T-helper 2 cell (primary cell): ENCODE measurements at regions not wholly inside any gene's neighbourhood (a gene's known extent, or its start where the extent isn't known, plus 50 kb on each side); places are given as distances from the start of the nearest gene placed in this dataset.

Source experiments
- DNase-seq, 5 experiments: peaks; one replicate each; pipeline versions ENCODE4 v3.0.0 to v3.0.0-alpha.2; 2012 to 2022

DNA sequence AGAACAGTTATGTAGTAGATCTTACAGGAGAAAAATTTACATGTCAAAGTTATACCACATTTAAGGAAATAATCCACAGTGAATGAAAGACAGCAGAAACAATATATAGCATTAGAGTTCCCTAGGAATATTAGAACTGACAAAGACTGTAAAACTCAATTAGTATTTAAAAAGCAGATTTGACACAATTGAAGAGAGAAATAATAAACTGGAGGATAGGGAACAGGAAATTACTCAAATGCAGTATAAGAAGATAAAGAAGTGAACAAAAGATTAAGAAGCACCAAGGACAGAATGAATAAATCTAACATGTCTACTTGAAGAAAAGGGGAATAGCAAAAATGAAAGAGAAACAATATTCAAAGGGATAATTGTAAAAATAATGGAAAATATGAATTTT is 132.6 kb upstream of the CHRNA7 start:
- no peak for DNase-seq

DNA sequence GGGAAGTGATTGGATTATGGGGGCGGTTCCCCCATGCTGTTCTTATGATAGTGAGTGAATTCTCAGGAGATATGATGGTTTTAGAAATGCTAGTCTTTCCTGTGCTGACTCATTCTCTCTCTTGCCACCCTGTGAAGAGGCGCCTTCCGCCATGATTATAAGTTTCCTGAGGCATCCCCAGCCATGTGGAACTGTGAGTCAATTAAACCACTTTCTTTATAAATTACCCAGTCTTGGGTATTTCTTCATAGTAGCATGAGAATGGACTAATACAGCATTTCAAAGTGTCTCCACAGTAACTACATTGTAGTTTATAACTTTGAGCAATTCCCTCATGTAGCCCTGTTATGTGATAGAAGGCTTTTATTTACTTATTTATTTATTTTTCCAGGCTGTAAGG is 128.8 kb upstream of the CHRNA7 start:
- DNase-seq, result no peak

DNA sequence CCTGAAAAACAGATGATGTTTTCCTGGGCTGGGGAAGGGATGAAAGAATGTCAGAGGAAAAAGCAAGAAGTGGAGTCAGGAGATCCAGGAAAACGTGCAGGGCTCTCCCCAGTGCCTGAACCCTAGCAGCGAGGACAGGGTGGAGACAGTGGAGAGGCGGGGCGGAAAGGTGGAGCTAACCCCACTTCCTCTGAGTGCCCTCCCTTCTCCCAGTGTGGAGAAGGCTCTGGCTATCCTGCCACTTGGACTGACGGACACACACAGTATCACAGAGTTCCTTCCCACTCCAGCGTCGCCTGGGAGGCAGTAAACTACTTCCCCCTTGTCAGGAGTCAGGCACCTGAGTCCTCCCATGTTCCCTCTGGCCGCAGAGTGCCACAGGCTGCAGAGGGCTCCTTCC is 125.3 kb upstream of the CHRNA7 start:
- DNase-seq, result no peak

- DNase-seq, result no peak
These were observed 104.8 kb upstream of the CHRNA7 start for GRCh38 chr15:31925541-31925940.

DNA sequence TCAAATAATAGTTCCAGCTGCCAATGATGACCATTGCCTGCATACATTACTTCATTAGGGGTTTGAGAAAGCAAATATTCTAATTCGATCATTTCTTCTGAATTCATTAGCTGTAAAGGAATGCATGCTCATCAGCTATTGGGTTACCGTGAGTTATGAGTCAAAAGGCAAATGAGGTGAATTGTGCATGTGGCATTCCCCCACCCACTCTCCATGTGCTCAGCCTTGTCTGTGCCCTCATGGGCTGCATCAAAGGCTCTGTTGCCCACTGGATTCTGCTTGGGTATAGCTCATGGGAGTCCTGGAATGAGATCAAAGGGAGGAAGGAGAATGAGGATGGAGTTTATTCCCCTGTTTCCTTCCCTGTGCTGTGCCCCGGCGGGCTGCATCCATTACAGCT is 99.3 kb upstream of the CHRNA7 start:
- DNase-seq, result peak in 1 of 5 experiments; percentile 10

- no peak for DNase-seq
These were observed 97.7 kb upstream of the CHRNA7 start for GRCh38 chr15:31932576-31932975.

DNA sequence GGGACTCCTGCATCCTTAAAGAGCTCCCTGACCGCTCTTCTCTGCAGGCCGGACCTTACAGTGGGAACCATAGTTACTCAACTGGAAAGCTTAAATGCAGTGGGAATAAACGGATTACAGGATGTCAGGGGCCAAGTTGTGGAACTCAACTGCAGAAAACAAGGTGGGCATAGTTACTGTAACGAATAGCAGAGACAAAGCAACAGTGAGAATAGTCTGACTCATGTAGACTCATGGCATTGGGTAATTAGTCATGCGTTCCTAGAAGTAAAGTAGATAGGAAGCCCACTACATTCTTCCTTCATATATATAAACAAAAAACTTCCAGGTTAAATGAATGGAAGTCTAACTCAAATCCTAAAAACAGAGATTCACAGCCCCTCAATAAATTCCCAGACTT is 95.5 kb upstream of the CHRNA7 start:
- no peak for DNase-seq

DNA sequence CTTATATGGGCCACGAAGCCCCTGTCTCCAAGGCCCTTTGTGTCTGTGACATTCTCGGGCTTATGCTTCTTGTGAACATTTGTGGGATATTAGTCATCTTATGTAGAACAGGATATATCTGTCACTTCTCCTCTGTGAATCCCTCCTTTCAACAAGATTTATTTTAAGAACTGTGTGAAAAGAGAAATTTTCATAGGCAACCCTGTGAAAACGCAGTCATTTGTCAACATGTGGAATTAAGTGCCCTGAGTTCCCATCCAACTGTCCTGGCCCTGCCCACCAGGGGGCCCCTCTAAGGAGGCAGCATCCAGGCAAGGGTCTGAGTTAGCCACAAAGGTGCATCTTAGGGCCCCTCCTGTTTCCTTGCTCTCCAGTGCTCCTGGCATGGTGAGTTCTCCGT is 76.8 kb upstream of the CHRNA7 start:
- DNase-seq, result no peak

DNA sequence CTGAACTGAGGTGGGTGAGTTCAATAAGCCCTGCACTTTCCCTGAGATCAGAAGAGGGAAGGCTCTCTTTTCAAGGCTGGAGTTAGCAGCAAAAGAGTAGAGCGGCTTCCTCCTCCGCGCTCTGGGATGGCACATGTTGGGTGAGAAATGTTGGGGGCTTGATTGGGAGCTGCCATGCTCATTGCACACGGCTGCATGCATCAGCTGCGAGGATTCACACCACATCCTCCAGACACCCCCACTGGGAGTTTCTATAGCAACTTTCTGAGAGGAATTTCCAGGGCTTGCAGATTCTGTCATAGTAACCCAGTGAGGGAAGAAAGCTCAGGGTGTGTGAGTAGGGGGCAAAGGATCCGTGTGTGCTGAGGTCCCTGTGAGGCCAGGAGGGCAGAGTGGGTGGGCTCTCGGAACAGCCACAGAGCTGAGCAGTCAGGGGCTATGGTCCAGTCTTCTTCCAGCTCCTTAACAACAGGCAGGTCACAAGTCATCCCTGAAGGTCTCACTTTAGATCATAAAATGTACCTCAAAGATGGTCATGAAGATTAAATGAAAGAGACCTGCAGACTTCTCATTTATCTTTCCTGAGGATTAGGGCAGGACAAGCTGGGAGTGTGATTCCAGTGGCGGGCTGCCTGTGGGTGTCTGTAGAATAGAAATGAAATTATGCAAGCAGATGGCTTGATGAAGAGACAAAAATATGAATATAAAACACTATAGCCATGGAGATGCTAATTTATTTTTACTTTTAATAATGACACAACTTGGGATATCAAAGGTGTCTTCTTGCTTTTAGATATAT is 75.7 kb upstream of the CHRNA7 start:
- no peak for DNase-seq

DNA sequence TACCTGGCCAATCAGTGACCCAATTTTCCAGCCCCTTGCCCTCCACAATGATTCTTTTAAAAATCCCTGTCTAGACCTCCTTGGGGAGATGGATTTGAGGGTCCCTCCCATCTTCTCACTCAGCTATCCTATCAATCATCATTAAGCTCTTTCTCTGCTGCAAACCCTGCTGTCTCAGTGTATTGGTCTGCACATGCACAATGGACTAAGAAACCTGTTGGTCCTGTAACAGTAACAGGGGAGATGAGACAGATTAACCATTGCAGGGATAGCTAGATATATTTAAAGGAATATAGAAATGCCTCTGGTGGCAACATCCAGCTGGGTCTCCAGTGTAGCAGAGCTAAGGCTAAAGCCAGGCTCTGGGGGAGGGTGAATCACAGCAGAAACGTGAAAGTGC is 74.6 kb upstream of the CHRNA7 start:
- DNase-seq, result no peak

DNA sequence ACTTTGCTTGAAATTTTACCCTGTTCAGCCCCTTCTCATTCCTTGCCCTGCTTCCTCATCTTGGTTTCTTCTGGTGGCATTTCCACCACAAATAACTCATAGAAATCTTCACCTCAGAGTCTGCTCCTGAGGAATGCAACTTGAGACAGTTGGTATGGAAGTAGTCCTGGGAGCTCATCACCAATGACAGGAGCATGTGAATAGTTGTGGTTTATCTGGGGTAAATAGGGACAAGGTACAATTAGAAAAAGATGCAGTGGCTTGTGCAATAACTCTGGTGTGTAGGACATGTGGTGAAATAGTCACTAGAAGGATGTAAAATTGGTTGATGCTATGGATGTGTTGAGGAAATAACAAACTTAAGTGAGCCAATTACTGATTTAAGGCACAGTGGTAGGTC is 72.7 kb upstream of the CHRNA7 start:
- DNase-seq, result no peak

DNA sequence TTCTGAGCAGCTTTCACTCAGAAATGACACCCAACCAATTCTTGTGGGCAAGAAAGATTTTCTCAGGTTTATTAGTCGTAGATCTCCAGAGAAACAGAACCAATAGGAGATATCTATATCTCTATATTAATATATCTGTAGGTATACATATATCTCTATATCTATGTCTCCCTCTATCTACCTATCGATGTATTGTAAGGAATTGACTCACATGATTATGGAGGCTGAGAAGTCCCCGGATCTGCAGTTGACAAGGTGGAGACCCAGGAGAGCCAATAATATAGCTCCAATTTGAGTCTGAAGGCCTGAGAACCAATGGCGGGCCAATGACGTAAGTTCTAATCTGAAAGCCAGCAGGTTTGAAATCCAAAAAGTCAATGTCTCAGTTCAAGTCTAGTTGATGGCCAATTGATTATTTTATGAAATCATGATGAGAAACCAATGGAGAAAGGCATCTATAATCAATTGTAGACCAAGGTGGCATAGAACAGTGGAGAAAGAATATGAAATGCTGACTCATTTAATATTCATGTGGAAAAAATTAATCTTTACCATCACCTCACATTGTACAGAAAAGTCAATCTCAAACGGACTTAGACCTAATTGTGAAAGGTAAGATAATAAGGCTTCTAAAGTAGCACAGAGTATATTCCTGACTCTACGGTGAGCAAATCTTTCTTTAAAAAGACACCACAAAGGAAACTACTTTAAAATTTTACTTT is 65.6 kb upstream of the CHRNA7 start:
- no peak for DNase-seq

GRCh38 chr15:31970007-31970406 is 60.3 kb upstream of the CHRNA7 start:
- DNase-seq, result no peak

GRCh38 chr15:31973197-31973596 is 57.1 kb upstream of the CHRNA7 start:
- no peak for DNase-seq

- no peak for DNase-seq
These were observed 56.0 kb upstream of the CHRNA7 start for GRCh38 chr15:31974154-31974794.

DNA sequence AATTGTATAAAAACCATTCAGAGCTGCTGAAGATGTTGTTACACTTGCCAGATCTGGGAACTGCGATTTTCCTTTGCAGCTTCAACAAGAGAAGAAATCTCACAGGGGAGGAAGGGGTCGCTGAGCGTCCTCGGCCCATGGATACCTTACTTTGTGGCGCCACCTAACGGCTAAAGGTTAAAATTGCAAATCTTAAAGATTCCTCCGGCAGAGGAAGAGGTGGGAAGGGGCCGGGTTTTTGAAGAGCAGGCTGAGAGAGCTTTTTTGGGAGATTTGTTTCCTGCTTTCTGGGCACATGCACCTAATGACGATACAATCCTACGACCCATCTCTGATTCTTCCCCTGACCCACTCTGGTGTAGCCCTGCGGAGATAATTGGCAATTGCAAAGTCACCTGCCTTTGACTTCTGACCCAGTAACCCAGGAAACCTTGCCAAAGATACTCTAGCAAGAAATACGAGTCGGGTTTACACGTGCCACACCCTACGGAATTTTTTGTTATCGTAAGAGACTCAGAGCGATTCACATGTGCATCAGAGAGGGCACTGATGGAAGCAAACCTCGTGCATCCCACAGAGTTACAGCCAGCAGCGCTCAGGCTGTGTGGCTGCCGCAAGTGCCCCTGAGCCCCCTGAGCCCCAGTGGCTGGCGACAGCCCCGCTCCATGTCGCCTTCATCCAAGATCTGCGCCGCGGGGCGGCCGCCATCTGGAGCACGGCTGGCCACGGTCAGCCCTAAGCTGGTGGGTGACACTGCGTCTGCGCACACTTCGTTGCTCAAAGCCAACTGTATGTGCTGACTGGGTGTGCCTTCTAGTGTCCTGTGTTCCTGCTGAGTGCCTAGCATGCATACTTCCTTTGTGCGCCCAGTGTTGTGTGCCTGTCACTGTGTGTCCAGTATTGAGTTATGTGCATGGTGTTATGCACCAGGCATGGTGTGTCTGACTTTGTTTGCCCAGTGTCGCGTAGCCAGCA is 55.2 kb upstream of the CHRNA7 start:
- peak in 1 of 5 experiments; percentile 11 for DNase-seq

DNA sequence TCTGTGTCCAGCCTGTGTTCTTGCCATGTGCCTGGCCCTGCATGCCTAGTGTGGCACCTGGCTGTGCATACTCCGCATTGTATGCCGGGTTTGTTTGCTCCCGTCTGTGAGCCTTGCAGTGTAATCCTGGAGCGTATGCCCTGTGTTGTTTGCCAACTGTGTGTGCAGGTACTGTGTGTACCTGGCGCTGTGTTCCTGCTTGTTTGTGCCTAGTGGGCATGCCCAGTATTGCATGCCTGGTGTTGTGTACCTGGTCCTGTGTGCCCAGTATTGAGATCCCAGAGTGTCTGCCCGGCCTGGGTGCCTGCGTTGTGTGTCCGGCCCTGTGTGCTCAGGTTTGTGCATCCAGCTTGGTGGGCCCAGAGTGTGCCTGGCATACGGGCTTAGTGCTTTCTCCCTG is 54.5 kb upstream of the CHRNA7 start:
- DNase-seq, result no peak

DNA sequence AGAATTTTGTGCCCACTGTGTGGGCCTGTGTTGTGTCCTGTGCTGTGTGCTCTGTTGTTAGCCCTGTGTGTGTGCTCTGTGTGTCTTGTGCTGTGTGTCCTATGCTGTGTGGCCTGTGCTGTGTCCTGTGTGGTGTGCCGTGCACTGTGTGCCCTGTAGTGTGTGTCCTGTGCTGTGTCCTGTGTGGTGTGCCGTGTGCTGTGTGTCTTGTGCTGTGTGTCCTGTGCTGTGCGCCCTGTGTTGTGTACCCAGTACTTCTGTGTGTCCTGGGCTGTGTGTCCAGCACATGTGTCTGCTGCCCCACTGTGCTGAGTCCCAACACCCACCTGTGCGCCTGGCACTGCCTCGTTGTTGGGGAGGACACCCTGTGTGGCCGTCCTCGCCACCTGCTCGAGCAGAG is 53.2 kb upstream of the CHRNA7 start:
- no peak for DNase-seq

GRCh38 chr15:31977812-31978661 is 52.3 kb upstream of the CHRNA7 start:
- peak in 4 of 5 experiments; percentile 25 to 37 (median 26) for DNase-seq
